ENCODE measurements at regions not wholly inside any gene's neighbourhood (a gene's known extent, or its start where the extent isn't known, plus 50 kb on each side); places are given as distances from the start of the nearest gene placed in this dataset.
"Not testable (repeated sequence)": the region's sequence is repeated elsewhere in the genome, so short reads cannot be mapped to it uniquely, and the experiment has no call there.

DNA sequence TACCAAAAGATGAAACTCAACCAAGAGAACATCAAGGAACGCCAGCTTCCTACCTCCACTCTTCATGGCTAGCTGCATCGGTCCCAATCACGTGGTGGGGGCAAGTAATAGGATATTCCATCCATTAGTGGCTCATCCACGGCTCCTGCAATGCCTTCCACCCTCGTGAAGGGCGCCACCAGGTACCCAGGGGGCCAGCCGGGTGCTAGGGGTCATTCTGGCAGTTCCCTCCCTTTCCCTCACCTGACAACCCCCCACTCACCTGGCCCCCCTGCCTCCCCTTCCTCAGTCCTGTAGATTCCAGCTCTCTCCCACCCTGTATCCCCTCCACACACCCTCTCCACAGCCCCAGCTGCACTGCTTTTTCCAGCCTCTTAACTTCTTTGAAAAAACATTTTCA is 161.9 kb downstream of the URI1 start:
- no peak for DNase-seq

DNA sequence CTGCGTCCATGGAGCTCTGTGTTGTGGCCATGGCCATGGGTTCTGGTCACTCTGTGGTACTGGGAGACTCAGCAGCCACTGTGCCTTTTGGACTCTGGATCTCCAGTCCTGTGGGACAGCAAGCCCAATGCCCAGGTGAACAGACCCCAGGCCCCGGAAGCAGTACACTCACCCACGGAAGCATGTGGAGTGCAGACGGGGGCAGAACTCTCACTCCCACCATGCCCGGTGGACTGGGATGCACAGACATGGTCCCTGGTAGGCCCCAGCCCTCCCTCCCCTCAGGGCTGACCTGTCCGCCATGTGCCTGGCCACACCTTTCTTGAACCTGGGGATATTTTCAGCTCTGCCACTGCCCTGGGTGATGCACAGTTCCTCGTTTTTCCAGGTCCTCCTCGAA is 163.3 kb downstream of the URI1 start:
- DNase-seq, result no peak

DNA sequence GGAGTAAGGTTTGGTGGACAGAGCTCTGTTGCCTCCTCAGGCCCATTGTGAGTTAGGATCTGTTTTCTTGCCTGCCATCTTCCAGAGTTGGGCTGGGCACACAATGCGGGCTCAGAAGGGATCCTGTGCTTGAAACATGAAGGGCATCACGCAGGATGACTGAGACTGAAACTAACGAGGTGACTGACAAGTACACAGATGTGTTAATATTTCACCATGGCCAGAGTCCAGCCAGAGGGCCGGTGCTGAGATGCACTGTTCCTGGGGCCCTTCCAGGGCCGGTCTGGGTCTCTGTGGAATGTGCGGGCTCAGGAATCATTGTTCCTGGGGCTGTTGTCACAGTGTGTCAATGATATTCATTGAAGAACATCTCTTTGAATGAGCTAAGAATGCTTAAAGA is 163.7 kb downstream of the URI1 start:
- DNase-seq, result no peak

DNA sequence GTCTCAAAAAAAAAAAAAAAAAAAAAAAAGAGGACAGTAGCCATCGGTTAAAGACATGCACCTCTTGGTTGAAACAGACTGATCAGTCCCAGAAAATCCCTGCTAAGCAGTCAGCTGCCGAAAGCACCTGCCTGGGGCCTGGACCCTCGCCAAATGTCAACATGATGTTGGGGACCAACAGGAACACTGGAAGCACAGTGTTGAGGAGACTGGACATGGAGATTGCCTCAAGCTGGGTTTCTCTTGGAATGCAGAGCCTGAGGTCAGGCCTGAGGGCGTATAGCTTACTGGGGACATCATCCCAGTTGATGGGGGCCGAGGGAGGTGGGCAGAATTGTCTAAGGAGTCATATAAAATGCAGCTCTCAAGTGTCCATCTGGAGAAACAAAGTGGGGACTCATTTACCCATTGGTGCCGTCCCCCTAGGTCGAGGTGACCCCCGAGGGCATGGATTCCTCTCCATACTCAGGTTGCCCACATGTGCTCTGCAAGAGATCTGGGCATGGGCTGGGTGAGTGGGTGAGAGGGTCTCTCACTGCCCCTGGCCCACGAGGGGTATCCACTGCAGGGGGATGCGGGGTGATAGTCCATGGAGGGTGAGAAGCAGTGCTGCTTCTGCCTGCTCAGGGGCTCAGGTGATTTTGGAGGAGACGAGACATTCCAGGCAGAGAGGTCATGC is 164.5 kb downstream of the URI1 start:
- no peak for DNase-seq

DNA sequence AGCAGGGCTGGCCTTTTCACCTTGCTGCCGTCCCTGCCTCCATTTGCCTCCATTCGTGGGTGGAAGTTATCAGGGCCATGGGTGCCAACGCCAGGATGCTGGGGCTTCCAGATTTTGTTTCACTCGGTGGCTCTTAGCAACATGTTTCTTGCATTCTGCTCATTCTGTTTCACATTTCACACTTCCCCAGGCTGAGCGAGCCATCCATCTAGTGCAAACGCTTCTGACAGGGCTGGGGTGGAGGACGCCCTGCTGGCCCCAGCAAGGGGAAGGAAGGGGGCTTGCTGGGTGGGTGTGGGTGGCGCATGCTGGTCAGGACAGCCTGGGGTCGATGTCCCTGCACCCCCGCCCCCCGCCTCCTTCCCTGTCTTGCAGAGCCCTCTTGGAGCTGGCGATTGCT is 165.2 kb downstream of the URI1 start:
- DNase-seq, result peak; percentile 25

DNA sequence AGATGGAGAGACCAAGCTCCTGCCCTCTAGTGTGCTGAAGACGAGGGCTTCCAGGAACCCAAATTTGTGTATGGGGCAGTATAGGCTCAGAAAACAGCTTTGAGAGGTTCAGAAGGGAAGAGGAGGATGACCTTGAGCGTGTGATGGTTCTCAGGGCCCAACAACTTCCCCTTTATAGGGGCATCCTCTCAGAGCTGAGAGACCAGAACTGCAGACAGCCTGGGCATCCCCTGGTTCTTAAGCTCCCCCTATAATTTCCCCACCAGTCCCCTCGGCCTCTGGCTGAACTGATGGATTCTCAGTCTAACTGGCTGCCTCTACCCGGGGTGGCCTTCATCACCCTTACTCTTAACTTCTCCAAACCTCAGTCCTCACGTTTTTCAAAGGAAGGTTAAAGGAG is 167.5 kb downstream of the URI1 start:
- no peak for DNase-seq

DNA sequence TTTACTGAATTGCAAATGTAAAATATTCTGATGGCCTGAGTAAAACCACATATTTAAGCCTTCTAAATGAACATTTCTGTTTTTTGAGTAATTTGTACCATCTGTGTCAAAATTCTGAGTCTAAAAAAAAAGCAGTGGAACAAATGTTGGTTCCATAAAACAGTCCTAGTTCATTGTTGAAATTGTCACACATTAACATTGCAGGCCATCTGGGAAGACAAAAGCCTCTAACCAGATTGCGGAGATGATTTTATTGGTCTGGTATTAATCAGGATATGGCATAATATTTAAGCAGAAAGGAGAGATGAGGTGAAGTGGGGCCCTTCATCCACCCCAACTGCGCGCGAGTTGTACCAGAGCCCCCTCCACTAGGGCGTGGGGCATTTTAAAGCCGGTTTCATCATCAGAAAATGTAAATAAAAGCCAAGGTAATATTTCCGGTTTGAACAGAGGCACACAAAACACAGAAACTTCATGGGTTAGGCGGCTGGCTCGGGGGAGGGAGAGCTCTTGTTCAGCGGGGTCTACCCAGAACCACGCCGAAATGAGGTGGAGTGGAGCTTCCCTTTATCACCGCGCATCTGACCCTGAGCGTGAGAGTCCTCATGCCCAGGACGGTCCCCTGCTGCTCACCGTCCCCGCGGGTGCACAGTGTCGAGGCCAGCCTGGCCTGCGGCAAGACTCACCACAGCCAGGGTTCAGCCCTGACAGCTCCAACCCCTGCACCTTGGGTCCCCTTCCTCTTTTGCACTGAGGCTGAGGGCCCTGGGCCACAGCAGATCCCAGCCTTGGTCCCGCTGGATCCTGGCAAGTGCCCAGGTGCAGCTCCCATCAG is 169.2 kb downstream of the URI1 start:
- peak; percentile 33 for DNase-seq

DNA sequence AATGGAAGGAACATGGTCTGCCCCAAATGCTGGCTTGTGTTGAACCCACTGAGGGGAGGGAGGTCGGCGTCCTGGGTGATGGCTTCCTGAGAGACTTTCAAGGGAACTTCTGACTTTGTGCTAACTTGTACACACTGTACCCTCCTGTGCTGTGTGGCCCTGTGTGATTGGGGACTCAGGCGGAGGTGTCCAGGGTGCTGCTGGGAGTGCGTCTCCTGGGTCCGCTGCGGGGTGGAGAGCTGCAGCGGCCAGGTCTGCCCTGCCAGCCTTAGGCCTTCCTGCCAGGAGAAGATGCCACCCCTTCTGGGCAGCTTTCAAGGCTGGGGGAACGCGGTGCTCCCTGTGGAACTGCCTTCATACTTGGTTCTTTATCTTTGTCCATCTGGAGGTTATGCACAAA is 170.1 kb downstream of the URI1 start:
- no peak for DNase-seq

DNA sequence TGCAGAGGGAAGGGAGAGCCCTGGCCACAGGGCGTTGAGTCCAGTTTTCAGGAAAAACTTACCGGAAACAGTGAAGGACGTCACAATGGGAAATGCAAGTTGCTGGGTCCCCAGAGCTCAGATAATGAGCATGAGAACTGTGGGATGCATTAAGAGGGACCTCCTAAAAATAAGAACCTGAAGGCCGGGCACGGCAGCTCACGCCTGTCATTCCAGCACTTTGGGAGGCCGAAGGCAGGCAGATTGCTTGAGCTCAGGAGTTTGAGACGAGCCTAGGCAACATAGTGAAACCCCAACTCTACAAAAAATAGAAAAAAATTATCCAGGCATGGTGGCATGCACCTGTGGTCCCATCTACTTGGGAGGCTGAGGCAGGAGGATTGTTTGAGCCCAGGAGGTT is 170.6 kb downstream of the URI1 start:
- no peak for DNase-seq

DNA sequence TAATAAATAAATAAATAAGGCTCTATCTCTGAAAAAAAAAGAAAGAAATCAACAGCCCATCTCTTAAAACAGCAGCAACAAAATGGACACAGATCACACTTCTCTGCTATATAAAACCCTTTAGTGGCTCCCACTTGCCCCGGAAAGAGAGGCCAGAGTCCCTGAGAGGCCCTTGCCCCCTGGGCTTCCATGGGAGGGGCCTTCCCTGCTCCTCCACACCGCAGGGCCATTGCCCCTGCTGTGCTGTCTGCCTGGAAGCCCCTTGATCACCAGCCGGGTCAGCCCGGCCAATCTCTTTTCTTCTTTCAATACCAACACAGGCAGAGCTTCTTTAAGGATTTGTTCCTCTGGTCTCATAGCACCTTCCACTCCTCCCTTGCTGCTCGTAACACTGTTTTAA is 171.1 kb downstream of the URI1 start:
- DNase-seq, result no peak

DNA sequence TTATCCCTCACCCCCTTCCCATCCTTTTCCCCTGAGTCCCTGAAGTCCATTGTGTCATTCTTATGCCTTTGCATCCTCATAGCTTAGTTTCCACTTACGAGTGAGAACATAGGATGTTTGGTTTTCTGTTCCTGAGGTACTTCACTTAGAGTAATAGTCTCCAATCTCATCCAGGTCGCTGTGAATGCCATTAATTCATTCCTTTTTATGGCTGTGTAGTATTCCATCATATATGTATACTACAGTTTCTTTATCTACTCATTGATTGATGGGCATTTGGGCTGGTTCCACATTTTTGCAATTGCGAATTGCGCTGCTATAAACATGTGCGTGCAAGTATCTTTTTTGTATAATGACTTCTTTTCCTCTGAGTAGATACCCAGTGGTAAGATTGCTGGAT is 172.1 kb downstream of the URI1 start:
- not testable (repeated sequence) for DNase-seq

DNA sequence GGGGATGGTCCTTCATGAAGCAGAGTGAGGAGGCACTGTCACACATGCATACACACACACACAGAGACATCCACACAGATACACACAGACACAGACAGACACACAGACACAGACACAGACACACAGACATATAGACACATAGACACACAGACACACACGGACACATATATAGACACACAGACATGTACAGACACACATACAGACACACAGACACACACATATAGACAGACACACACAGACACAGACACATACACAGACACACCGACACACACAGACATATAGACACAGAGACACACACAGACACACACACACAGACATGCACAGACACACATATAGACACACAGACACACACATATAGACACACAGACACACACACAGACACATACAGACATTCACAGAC is 173.9 kb downstream of the URI1 start:
- DNase-seq, result no peak

DNA sequence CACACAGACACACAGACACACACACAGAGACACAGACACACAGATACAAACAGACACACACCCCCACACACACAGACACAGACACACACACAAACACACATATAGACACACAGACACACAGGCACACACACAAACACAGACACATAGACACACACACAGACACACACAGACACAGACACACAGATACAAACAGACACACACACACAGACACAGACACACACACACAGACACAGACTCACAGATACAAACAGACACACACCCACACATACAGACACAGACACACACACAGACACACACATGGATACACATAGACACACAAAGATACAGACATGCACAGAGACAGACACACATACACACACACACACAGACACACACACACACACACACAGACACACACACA is 174.5 kb downstream of the URI1 start:
- no peak for DNase-seq

DNA sequence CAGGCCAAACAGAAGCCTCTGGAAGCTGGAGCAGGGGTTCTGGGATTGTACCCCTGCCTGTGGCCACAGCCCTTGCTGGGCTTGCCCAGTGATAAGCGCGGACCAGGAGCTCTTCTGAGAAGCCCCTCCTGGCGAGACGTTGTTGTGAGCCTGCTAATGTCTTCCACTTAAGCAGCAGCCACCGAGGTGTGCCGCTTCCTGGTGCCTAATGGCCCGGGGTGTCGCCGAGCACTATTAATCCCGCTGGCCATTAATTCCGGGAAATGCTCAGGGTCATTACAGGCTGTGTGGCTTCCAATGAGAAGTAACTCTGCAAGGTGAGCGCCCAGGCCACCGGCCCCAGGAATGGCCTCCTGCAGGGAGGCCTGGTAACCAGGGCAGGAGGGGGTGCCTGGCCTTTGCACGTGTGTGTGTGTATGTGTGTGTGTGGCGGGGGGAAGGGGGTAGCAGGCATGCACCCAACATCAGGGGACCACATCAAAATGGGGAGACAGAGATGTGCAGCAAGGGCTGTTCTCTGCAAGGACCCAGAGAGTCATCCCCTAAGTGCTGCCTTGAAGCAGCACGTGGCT is 175.0 kb downstream of the URI1 start:
- DNase-seq, result peak; percentile 38

DNA sequence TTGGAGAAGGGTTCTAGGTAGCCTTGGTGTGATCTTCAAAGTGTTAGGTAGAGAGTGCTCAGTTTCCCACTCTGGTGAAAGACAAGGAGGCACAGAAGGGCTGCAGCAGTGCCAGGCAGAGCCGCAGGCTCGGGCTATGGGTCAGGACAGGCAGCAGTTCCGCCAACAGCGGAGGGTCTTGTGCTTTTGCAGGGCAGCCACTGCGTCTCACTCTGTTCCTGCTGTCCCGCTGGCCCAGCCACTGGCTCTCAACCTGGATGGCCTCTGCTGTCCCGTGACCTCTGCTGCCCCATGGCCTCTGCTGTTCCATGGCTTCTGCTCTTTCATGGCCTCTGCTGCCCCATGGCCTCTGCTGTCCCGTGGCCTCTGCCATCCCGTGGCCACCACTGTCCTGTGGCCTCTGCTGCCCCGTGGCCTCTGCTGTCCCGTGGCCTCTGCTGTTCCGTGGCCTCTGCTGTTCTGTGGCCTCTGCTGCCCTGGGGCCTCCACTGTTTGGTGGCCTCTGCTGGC is 175.7 kb downstream of the URI1 start:
- DNase-seq, result no peak

DNA sequence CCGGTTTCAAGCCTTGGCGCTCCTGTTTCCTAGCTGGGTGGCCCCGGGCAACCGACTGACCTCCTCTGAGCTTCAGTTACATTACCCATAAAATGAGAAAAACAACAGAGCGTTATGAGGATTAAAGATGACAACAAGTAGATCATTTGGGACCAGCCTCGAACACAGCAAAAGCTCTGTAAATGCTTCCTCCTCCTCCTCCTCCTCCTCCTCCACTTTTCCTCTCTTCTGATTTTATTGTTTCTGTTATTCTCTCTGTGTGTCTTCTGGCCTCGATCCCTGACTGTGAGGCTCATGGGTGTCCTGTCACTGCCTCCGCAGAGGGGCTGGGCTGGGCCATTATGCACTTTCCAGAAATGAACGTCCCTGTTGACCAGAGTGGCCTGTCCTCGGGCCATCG is 176.2 kb downstream of the URI1 start:
- DNase-seq, result no peak

DNA sequence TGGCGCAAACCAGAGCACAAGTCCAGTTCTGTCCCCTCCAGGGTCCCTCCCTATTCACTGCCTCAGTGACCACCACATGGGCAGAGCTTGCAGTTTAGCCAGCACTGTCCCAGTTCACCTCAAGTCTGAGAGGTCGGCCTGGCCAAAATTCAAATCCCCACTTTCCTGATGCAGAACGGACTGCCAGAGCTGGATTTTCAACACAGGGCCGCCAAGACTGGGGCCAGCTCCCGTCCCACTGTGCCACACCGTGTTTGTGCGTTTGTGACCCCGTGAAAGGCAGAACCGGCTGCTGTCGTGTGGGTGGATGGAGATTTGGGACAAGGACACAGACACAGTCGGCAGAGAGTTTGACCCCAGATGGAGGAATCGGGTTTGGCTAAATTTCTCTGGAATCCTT is 176.7 kb downstream of the URI1 start:
- no peak for DNase-seq

DNA sequence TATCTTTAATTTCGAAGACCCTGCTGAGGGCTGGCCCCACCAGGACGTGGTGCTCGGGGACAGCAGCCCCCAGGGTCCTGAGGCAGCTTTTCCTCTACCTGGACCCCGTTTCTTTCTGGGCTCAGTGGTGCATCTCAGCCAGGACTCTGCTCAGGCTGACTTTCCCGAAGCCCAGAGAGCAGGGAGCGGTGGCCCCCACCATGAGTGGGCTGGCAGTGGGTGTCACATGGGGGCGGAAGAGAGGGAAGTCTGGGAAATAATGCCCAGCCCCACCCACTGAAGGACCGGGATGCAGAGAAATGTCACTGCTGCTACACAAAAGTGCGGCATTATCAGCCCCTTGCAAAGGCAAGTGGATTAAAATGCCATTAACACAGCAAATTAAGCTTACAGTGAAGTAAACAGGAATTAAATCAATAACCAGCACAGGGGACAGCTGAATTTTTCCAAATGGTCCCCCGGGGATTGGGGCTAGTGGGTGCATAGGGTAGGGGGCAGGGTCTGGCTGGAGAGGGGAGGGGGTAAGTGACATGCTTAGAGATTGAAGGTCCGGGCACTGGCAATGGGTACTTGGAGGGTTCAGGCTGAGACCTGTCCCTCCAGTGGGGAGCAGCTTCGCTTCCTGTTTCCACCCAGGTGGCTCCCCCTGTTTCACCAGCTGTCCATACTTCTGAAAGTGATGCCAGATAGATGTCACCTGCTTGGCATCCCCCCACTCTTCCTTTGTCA is 177.3 kb downstream of the URI1 start:
- DNase-seq, result no peak

DNA sequence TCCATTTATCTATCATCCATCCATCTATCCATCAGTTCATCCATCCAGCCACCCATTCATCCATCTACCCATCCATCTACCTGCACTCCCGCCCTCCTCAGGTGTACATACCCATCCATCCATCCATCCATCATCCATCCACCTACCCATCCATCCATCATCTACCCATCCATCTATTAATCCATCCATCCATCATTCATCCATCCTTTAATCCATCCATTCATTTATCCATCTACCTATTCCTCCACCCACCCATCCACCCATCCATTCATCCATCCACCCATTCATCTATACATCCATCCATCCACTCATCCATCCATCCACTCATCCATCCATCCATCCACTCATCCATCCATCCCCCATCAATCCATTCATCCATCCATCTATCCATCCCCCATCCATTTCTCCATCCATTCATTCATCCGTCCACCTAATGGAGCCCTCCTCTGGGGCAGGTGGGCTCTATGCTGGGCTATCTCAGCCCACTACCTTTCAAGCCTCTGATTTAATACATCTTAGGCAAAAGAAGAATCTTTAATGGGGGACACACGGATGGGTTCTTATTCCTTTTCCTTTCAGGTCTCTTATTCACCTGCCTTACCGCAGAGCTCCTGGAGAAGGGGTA is 178.9 kb downstream of the URI1 start:
- DNase-seq, result no peak

DNA sequence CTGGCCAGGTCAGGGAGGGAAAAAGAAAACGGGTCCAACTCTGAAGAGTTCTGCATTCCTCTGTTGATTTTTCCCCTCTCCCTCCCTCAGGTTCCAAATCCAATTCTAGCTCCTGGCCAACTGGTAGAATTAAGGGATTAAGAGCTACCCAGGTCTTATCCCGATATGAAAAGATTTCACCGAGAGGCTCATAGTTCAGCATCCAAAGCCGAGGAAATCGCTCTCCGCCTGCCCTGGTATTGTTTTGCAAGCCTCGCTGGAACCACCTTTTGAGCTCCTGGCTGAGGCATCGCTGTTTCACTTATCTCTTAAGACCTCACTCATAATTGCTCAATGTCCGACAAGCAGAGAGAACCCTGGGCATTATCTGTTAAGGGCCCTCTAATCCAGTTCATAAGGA is 180.4 kb downstream of the URI1 start:
- DNase-seq, result no peak

DNA sequence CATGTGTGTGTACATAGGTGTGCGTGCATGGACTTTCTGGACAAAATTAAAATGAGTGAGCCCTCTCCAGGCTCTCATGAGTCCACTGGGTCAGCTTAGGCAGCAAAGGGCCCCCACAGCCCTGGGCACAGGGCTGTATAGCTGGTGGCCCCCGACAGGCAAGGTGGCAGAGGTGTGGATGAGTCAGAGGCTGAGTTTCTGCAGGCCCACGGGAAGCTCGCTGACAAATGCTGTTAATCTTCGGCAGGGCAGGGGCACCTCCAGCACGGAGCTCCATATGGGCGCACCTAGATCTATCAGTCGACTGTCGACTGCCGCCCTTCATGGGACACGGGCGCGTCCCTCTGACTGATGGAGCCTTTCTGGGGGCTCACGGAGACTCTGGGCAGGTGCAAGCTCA is 181.1 kb downstream of the URI1 start:
- DNase-seq, result no peak

DNA sequence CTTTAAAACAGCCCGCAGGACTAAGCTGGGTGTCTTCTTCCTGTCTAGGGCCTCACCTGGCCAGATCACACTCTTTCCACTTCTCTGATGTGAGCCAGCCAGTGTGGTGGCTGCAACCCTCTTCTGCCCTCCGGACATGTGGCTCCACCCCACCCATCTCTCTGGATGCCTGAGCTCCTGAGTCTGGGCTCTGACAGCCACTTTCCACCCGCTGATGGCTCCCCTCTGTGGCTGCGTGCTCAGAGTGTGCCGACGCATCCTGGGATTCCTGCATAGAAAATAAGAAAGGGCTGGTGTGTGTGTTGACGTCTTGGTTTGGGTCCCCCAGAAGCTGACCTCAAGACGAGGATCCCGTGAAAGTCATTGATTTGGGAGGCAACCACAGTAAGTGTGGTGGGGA is 181.6 kb downstream of the URI1 start:
- DNase-seq, result no peak

DNA sequence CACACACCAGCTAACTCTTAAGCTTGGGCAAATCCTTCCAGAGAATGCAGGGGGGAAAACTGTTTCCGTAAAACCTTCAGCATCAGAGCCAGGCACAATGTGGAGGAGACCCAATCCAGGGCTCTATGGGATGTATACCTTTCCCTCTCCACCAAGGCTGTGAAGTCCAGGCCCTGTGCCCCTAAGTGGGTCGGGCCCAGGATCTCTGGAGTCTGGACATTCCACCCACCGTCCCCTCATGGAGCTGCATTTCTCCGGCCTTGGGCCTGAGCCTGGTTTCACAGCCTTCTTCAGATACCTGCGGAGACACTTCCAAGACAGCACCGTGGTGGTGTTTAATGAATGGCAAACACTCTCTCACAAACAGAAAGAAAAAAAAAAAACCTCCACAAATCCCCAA is 186.2 kb downstream of the URI1 start:
- DNase-seq, result no peak
